Peyer's patch (tissue), 4 donors: ENCODE measurements at regions not wholly inside any gene's neighbourhood (a gene's known extent, or its start where the extent isn't known, plus 50 kb on each side); places are given as distances from the start of the nearest gene placed in this dataset.

Experiments used
- POLR2A ChIP-seq, 2 donors: fragments of 450-650 bp; IDR thresholded peaks; one replicate each; pipeline ENCODE4 v1.5.1; 2017; ENCODE audit warnings: antibody characterized with exemption in 2 of 2, mild to moderate bottlenecking in 2 of 2, moderate library complexity in 2 of 2
- TF ChIP-seq, protein P1 (sequence below), 6 experiments: fragments of 450-650 bp in 4 of 6; fragments of 200-600 bp in 2 of 6; sonication (generic) in 1 of 6; IDR thresholded peaks; one replicate each; pipeline ENCODE4 v1.5.1; 2017 to 2019; ENCODE audit warnings: antibody characterized with exemption in 6 of 6, mild to moderate bottlenecking in 3 of 6, moderate library complexity in 1 of 6

DNA sequence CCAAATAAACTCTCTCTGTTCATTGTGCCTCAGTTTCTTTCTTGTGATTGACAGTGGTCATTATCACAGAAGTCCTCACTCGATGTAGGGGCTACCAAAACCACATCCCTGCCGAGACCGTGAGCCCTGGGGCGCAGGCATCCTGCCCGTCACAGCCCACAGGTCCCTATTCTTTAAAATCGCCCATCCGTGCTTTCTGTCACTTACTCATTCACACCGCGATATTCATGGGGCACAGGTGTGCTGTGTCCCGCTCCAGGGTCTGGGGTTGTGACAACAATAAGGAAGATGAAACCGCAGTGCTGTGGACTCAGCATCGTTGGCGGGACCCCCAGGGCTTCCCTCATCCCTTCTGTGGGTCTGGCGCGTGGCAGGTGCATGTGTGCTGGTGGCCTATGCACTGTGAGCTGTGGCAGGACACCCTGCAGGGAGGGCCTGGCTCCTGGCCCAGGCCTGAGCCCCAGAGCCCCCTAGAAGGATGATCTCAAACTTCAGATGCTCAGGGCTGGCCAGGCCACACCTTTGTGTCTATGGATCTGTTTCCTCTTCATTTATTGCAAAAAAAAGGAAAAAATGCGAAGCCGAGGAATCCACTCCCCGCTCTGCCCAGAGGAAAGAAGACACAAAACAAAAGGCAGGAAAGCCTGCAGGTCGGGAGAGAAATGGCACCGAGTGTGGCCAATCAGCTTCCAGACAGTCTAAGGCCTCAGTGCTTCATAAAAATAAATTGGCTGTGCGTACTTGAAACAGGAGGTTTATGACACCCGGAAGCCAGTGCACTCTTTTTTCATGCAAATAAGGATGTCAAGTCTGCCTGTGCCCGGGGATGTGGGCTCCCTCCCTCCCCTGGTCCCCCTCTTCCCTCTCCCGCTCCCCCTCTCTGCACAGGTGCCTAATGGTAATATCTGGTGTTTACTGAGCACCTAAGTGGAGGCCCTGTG lies 109.5 kb upstream of the ADRA2C start:
- TF ChIP-seq, protein P1, sequence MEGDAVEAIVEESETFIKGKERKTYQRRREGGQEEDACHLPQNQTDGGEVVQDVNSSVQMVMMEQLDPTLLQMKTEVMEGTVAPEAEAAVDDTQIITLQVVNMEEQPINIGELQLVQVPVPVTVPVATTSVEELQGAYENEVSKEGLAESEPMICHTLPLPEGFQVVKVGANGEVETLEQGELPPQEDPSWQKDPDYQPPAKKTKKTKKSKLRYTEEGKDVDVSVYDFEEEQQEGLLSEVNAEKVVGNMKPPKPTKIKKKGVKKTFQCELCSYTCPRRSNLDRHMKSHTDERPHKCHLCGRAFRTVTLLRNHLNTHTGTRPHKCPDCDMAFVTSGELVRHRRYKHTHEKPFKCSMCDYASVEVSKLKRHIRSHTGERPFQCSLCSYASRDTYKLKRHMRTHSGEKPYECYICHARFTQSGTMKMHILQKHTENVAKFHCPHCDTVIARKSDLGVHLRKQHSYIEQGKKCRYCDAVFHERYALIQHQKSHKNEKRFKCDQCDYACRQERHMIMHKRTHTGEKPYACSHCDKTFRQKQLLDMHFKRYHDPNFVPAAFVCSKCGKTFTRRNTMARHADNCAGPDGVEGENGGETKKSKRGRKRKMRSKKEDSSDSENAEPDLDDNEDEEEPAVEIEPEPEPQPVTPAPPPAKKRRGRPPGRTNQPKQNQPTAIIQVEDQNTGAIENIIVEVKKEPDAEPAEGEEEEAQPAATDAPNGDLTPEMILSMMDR (IDR thresholded peaks at IDR 0.05) = no peak
- no peak for TF ChIP-seq POLR2A (IDR thresholded peaks at IDR 0.05)
